ENCODE measurements at regions not wholly inside any gene's neighbourhood (a gene's known extent, or its start where the extent isn't known, plus 50 kb on each side); places are given as distances from the start of the nearest gene placed in this dataset.

DNA sequence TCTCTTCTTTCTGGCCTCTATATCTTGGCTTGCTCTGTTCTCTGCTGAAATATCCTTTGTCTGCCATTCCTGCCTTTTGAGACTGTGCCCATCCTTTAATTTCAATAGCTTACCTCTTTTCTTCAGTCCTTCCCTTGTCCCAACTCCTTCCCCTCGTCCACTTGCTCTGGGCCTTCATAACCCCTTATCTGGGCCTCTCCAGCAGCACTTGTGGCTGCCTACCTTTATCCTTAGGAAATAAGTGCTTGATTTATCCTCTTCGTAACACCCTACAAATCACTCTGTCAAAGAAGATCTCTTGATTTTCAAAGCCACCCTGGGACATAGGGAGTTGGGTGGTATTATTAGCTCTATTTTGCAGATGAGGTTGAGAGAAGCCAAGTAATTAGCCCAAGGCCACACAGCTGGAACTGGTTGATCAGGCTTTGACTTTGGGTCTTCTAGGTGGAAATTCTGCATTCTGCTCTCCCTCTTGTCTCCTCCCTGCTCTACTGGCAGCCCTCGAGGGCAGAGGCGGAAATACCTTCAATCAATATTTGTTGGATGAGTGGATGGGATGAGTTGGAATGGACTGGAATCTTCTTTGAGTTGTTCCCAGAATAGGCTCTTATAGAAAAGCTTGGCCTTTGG is 84.0 kb upstream of the TLE3 start:
- Histone ChIP-seq H3K36me3 (ENCODE audit: control insufficient read depth in 2 of 3, insufficient read depth in 3 of 3, low read length in 3 of 3) (no peaks in the 10 kb centered on the region), H3K4me1 (ENCODE audit: control insufficient read depth in 2 of 2, insufficient read depth in 2 of 2, low read length in 2 of 2) (no peaks in the 10 kb centered on the region), H3K4me3 (ENCODE audit: low read length) (no peak overlapping the region), H3K9me3 (ENCODE audit: control insufficient read depth in 2 of 3, low read length in 3 of 3) (no peaks in the 10 kb centered on the region), H3K27me3 (ENCODE audit: control insufficient read depth in 2 of 2, insufficient read depth in 2 of 2, low read length in 2 of 2) (no peaks in the 10 kb centered on the region), H3K27ac (ENCODE audit: low read depth, low read length) (no peak overlapping the region)
- Mint-ChIP-seq H3K27ac (no peak overlapping the region), H3K4me1 (peaks cover 0 to 14% (median 10%) of the 10 kb centered on the region in 7 donors), H3K4me3 (no peak overlapping the region), H3K27me3 (peaks cover 0 to 33% (median 10%) of the 10 kb centered on the region in 5 donors), H3K36me3 (no peaks in the 10 kb centered on the region), H3K9me3 (peaks cover 0 to 3% (median 0%) of the 10 kb centered on the region in 11 donors)
- ChIA-PET CTCF (no interaction called here), POLR2A (no interaction called here)
- ATAC-seq (no peak), DNase-seq (no peak)
- intact Hi-C loops (cut with micrococcal nuclease): no loop called here

- H3K27ac Mint-ChIP-seq: no peak overlapping the region
- CTCF ChIA-PET: interaction anchor here (0.5 kb wide), 1 partner anchor 422 kb away, joined by 3 read pairs; no protein-coding TSS in a partner anchor
Observed at GRCh38 chr15:70180186-70180875, 82.6 kb upstream of the TLE3 start.

DNA sequence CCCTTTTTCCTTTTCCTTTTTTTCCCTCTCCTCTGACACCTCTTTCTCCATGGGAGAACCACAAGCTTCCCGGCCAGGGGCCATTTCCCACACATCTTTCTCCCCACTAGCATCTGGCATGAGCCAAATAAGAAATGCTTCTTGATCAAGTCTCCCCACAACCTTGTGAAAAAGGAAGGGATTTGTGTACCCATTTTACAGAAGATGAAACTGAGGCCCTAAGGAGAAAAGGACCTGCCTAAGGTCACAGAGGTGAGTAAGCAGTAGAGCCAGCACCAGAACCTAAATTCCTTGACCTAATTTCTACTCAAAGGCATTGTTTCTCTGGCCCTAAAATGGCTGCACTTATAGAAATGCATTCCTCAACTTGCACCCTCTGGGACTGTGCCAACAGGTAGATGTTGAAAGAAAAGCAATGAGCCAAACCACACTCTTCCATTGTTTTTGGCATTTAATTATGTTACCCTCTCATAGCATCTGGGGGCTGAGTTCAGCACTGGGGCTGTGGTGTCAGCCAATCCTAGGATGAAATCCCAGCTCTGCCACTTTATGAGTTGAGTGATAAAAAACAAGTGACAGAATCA is 81.7 kb upstream of the TLE3 start:
- no peaks in the 10 kb centered on the region for H3K4me1 ChIP-seq (ENCODE audit: control insufficient read depth in 2 of 2, insufficient read depth in 2 of 2, low read length in 2 of 2)
- no peaks in the 10 kb centered on the region for H3K36me3 ChIP-seq (ENCODE audit: control insufficient read depth in 2 of 3, insufficient read depth in 3 of 3, low read length in 3 of 3)
- Mint-ChIP-seq H3K27me3 (peaks cover 0 to 34% (median 9%) of the 10 kb centered on the region in 5 donors), H3K4me1 (peaks cover 0 to 11% (median 10%) of the 10 kb centered on the region in 7 donors), H3K9me3 (no peaks in the 10 kb centered on the region), H3K36me3 (no peaks in the 10 kb centered on the region), H3K27ac (peak overlapping the region in 1 of 9 donors; percentile 1), H3K4me3 (no peak overlapping the region)
- DNase-seq (no peak), ATAC-seq (no peak)
- ChIA-PET CTCF (no interaction called here), POLR2A (no interaction called here)
- no peaks in the 10 kb centered on the region for H3K9me3 ChIP-seq (ENCODE audit: control insufficient read depth in 2 of 3, low read length in 3 of 3)
- no peak overlapping the region for H3K27ac ChIP-seq (ENCODE audit: low read depth, low read length)
- intact Hi-C loops (cut with micrococcal nuclease): no loop called here
- no peak overlapping the region for H3K4me3 ChIP-seq (ENCODE audit: low read length)
- no peaks in the 10 kb centered on the region for H3K27me3 ChIP-seq (ENCODE audit: control insufficient read depth in 2 of 2, insufficient read depth in 2 of 2, low read length in 2 of 2)

More at GRCh38 chr15:70180186-70180875, 82.6 kb upstream of the TLE3 start:
- Histone ChIP-seq H3K27me3 (ENCODE audit: control insufficient read depth in 2 of 2, insufficient read depth in 2 of 2, low read length in 2 of 2) (no peaks in the 10 kb centered on the region), H3K36me3 (ENCODE audit: control insufficient read depth in 2 of 3, insufficient read depth in 3 of 3, low read length in 3 of 3) (no peaks in the 10 kb centered on the region), H3K9me3 (ENCODE audit: control insufficient read depth in 2 of 3, low read length in 3 of 3) (no peaks in the 10 kb centered on the region), H3K27ac (ENCODE audit: low read depth, low read length) (no peak overlapping the region), H3K4me1 (ENCODE audit: control insufficient read depth in 2 of 2, insufficient read depth in 2 of 2, low read length in 2 of 2) (no peaks in the 10 kb centered on the region), H3K4me3 (ENCODE audit: low read length) (no peak overlapping the region)
- POLR2A ChIA-PET: interaction anchor here (0.6 kb wide), 1 partner anchor 95 kb away, joined by 7 read pairs; no protein-coding TSS in a partner anchor
- no peaks in the 10 kb centered on the region for H3K36me3 Mint-ChIP-seq
- H3K4me1 Mint-ChIP-seq: peaks cover 0 to 11% (median 10%) of the 10 kb centered on the region in 7 donors
- peaks cover 0 to 33% (median 9%) of the 10 kb centered on the region in 5 donors for H3K27me3 Mint-ChIP-seq
- H3K4me3 Mint-ChIP-seq: peak overlapping the region in 1 of 10 donors; percentile 41
- DNase-seq (no peak), ATAC-seq (no peak)
- intact Hi-C loops (cut with micrococcal nuclease): no loop called here
- H3K9me3 Mint-ChIP-seq: no peaks in the 10 kb centered on the region

DNA sequence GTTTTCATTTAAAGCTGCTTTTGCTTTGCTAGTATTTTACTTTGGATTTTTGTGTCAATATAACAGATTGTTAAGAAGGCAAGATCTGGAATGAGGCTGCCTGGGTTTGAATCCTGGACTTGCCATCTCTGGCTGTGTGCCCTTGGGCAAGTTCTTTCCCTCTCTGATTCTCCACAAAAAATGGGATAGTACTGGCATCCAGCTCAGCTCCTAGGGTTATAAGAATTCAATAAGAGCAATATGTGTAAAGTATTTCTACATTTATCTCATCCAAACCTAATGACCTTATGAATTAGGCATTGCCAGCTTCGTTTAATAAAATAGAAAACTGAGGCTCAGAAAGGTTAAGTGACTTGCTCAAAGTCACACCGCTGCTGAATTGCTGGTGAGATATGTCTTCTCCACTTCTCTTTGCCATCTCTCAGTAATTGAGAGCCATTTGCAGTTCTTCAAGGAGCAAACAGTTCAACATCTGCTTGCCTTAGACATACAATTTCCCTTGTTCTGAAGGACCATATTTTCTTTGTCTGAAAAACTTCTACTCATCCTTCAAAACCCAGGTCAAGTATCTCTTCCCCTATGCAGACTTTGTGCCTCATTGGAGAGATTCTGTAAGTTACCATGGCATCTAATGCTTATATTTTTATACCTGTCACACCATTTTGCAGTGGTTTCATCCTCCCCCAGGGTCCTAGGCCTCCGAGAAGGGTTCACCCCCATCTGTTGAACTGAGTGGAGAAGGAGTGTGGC is 80.8 kb upstream of the TLE3 start:
- intact Hi-C loops (cut with micrococcal nuclease): no loop called here
- H3K27me3 Mint-ChIP-seq: peaks cover 0 to 40% (median 9%) of the 10 kb centered on the region in 5 donors

GRCh38 chr15:70172566-70173225 is 75.0 kb upstream of the TLE3 start:
- H3K4me1 ChIP-seq (ENCODE audit: control insufficient read depth in 2 of 2, insufficient read depth in 2 of 2, low read length in 2 of 2): no peaks in the 10 kb centered on the region
- intact Hi-C loops (cut with micrococcal nuclease): no loop called here
- H3K4me3 Mint-ChIP-seq: no peak overlapping the region
- H3K4me1 Mint-ChIP-seq: peaks cover 0 to 3% (median 0%) of the 10 kb centered on the region in 7 donors
- H3K36me3 ChIP-seq (ENCODE audit: control insufficient read depth in 2 of 3, insufficient read depth in 3 of 3, low read length in 3 of 3): no peaks in the 10 kb centered on the region
- no peak for DNase-seq
- peaks cover 0 to 30% (median 0%) of the 10 kb centered on the region in 5 donors for H3K27me3 Mint-ChIP-seq
- H3K27ac ChIP-seq (ENCODE audit: low read depth, low read length): no peak overlapping the region
- no peaks in the 10 kb centered on the region for H3K36me3 Mint-ChIP-seq
- H3K9me3 ChIP-seq (ENCODE audit: control insufficient read depth in 2 of 3, low read length in 3 of 3): no peaks in the 10 kb centered on the region
- POLR2A ChIA-PET: no interaction called here
- no peaks in the 10 kb centered on the region for H3K27me3 ChIP-seq (ENCODE audit: control insufficient read depth in 2 of 2, insufficient read depth in 2 of 2, low read length in 2 of 2)
- no peak overlapping the region for H3K27ac Mint-ChIP-seq
- ATAC-seq: no peak
- CTCF ChIA-PET: no interaction called here
- no peaks in the 10 kb centered on the region for H3K9me3 Mint-ChIP-seq
- H3K4me3 ChIP-seq (ENCODE audit: low read length): no peak overlapping the region

More for the DNA sequence above, 80.8 kb upstream of the TLE3 start:
- DNase-seq: no peak
- H3K4me3 ChIP-seq (ENCODE audit: low read length): no peak overlapping the region
- no peaks in the 10 kb centered on the region for H3K27me3 ChIP-seq (ENCODE audit: control insufficient read depth in 2 of 2, insufficient read depth in 2 of 2, low read length in 2 of 2)
- no peaks in the 10 kb centered on the region for H3K36me3 ChIP-seq (ENCODE audit: control insufficient read depth in 2 of 3, insufficient read depth in 3 of 3, low read length in 3 of 3)
- H3K27ac Mint-ChIP-seq: no peak overlapping the region
- peaks cover 0 to 11% (median 10%) of the 10 kb centered on the region in 7 donors for H3K4me1 Mint-ChIP-seq
- ChIA-PET POLR2A (no interaction called here), CTCF (no interaction called here)
- H3K4me1 ChIP-seq (ENCODE audit: control insufficient read depth in 2 of 2, insufficient read depth in 2 of 2, low read length in 2 of 2): no peaks in the 10 kb centered on the region
- no peaks in the 10 kb centered on the region for H3K36me3 Mint-ChIP-seq
- no peak overlapping the region for H3K27ac ChIP-seq (ENCODE audit: low read depth, low read length)
- ATAC-seq: no peak
- no peak overlapping the region for H3K4me3 Mint-ChIP-seq
- H3K9me3 ChIP-seq (ENCODE audit: control insufficient read depth in 2 of 3, low read length in 3 of 3): no peaks in the 10 kb centered on the region
- H3K9me3 Mint-ChIP-seq: no peaks in the 10 kb centered on the region

DNA sequence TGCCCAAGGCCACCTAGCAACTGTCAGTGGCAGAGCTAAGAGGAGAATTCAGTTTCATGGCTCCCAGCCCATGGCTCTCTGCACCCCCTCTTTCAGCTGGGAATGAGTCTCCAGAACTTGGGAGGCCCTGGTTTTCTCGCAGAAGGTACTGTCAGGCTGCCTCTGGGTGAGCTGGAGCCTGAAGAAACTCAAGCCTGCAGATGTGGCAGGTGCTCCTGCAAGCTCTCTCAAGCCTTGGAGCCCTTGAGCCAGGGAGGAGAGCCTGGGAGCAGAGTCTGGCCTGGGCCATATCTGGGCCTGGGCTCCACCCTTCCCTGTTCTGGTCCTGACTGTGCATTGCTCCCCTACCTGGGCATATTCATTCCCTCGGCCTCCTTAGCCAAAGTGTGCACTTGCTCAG is 74.4 kb upstream of the TLE3 start:
- Mint-ChIP-seq H3K4me1 (peaks cover 0 to 6% (median 0%) of the 10 kb centered on the region in 7 donors), H3K4me3 (no peak overlapping the region), H3K27ac (no peak overlapping the region), H3K36me3 (no peaks in the 10 kb centered on the region), H3K27me3 (peaks cover 0 to 30% (median 0%) of the 10 kb centered on the region in 5 donors), H3K9me3 (no peaks in the 10 kb centered on the region)
- H3K27ac ChIP-seq (ENCODE audit: low read depth, low read length): no peak overlapping the region
- H3K27me3 ChIP-seq (ENCODE audit: control insufficient read depth in 2 of 2, insufficient read depth in 2 of 2, low read length in 2 of 2): no peaks in the 10 kb centered on the region
- no peaks in the 10 kb centered on the region for H3K36me3 ChIP-seq (ENCODE audit: control insufficient read depth in 2 of 3, insufficient read depth in 3 of 3, low read length in 3 of 3)
- ChIA-PET CTCF (no interaction called here), POLR2A (no interaction called here)
- ATAC-seq (no peak), DNase-seq (no peak)
- intact Hi-C loops (cut with micrococcal nuclease): no loop called here
- H3K9me3 ChIP-seq (ENCODE audit: control insufficient read depth in 2 of 3, low read length in 3 of 3): no peaks in the 10 kb centered on the region
- no peak overlapping the region for H3K4me3 ChIP-seq (ENCODE audit: low read length)
- H3K4me1 ChIP-seq (ENCODE audit: control insufficient read depth in 2 of 2, insufficient read depth in 2 of 2, low read length in 2 of 2): no peaks in the 10 kb centered on the region
